Panc1 (cell line): ENCODE measurements at regions not wholly inside any gene's neighbourhood (a gene's known extent, or its start where the extent isn't known, plus 50 kb on each side); places are given as distances from the start of the nearest gene placed in this dataset.

Experiments
- ATAC-seq: fragments of 200-7000 bp; cut with Tn5 transposase; 2 replicates; pipeline ENCODE4 v1.9.1; 2020; ENCODE audit warnings: mild to moderate bottlenecking, moderate library complexity
- BruUV-seq: library from RNA; stranded (reverse); fragments of 400-500 nt; replicated peaks from 2 replicates; lab custom pipeline; 2021; lab: Mats Ljungman, UMichigan
- CTCF ChIA-PET: fragments of 300-600 bp; sonication (Branson Sonifier 250); formaldehyde crosslinking; loops from one replicate; lab custom pipeline; 2022; ENCODE audit warnings: antibody characterized with exemption; lab: Charles Lee
- POLR2A ChIA-PET: fragments of 300-600 bp; sonication (Branson Sonifier 250); formaldehyde crosslinking; loops from one replicate; lab custom pipeline; 2022; ENCODE audit warnings: antibody characterized with exemption; lab: Charles Lee
- DNase-seq: peaks from one replicate; pipeline ENCODE4 v3.0.0-alpha.2; 2010; ENCODE audit warnings: low read depth, low spot score
- H3K27ac ChIP-seq: 2 replicates; pipeline ENCODE4 v1.5.1; 2011; ENCODE audit warnings: mild to moderate bottlenecking, low read length, inconsistent platforms
- H3K27me3 ChIP-seq: fragments of 200-500 bp; sonication (Bioruptor generic); 2 replicates; pipeline ENCODE4 v1.6.0; 2014; ENCODE audit warnings: low read length, inconsistent platforms; ENCODE audit not compliant: control insufficient read depth, insufficient read depth
- H3K36me3 ChIP-seq: fragments of 200-500 bp; sonication (Bioruptor generic); 2 replicates; pipeline ENCODE4 v1.5.1; 2014; ENCODE audit warnings: inconsistent platforms, mild to moderate bottlenecking, low read length, moderate library complexity; ENCODE audit not compliant: control insufficient read depth, insufficient read depth
- H3K4me1 ChIP-seq: 2 replicates; pipeline ENCODE4 v1.5.1; 2011; ENCODE audit warnings: inconsistent platforms, mild to moderate bottlenecking, low read length, moderate library complexity; ENCODE audit not compliant: control insufficient read depth, insufficient read depth
- H3K4me3 ChIP-seq, 2 experiments: 2 replicates each; pipeline ENCODE4 v1.5.1; 2011 to 2012; ENCODE audit warnings: low read depth in 2 of 2, low read length in 2 of 2, mild to moderate bottlenecking in 2 of 2, inconsistent platforms in 1 of 2, moderate library complexity in 1 of 2
- H3K9me3 ChIP-seq: fragments of 200-500 bp; sonication (Bioruptor generic); 2 replicates; pipeline ENCODE4 v1.5.1; 2014; ENCODE audit warnings: low read depth, mild to moderate bottlenecking, inconsistent platforms, low read length, moderate library complexity; ENCODE audit not compliant: control insufficient read depth, insufficient read depth
- CTCF ChIP-seq: fragments of 450-650 bp; IDR thresholded peaks from 2 replicates; pipeline ENCODE4 v1.5.1; 2017; ENCODE audit warnings: mild to moderate bottlenecking
- POLR2AphosphoS5 ChIP-seq: IDR thresholded peaks from 2 replicates; pipeline ENCODE4 v1.6.1; 2012; ENCODE audit warnings: mild to moderate bottlenecking, low read depth, low read length, moderate library complexity
- REST ChIP-seq, 2 experiments: IDR thresholded peaks; 2 replicates each; pipeline ENCODE4 v1.6.1; 2011 to 2012; ENCODE audit warnings: low read depth in 2 of 2, control low read depth in 1 of 2, low read length in 1 of 2, mild to moderate bottlenecking in 1 of 2, moderate library complexity in 1 of 2; ENCODE audit not compliant: insufficient read depth in 1 of 2
- SIN3A ChIP-seq: IDR thresholded peaks from 2 replicates; pipeline ENCODE4 v1.6.1; 2012; ENCODE audit warnings: low read depth, mild to moderate bottlenecking, low read length, moderate library complexity, borderline replicate concordance; ENCODE audit not compliant: insufficient read depth
- TCF7L2 ChIP-seq: IDR thresholded peaks from 2 replicates; pipeline ENCODE4 v1.6.1; 2011; ENCODE audit warnings: mild to moderate bottlenecking, low read depth, low read length, inconsistent platforms
- in situ Hi-C: cut with HindIII; loops from 2 replicates; pipeline ENCODE4 v1.10.0; 2016; ENCODE audit warnings: low sequenced_read_pairs, low pct_unique_long_range_greater_than_20kb
- intact Hi-C: fragments of 100-400 bp; cut with micrococcal nuclease; formaldehyde crosslinking; loops from one replicate; pipeline ENCODE4 v1.10.0; 2022; ENCODE audit not compliant: unreplicated experiment

GRCh38 chr3:81936817-81937216 lies 175.4 kb upstream of the GBE1 start:
- H3K27me3 ChIP-seq = no peaks in the 10 kb centered on the region
- no TSS peak for BruUV-seq
- ATAC-seq = no peak
- ChIA-PET POLR2A (no interaction called here), CTCF (no interaction called here)
- in situ Hi-C loops = no loop called here
- no peaks in the 10 kb centered on the region for H3K36me3 ChIP-seq
- no peak for DNase-seq
- no peaks in the 10 kb centered on the region for H3K4me1 ChIP-seq
- TF ChIP-seq TCF7L2 = no peak
- TF ChIP-seq REST (IDR thresholded peaks at IDR 0.05; ENCODE audit: insufficient read depth in 1 of 2, low read depth in 2 of 2, low read length in 1 of 2) = no peak
- TF ChIP-seq SIN3A = no peak
- TF ChIP-seq CTCF = no peak
- no peak for TF ChIP-seq POLR2AphosphoS5
- H3K4me3 ChIP-seq = no peak overlapping the region
- intact Hi-C loops = no loop called here
- no peak overlapping the region for H3K27ac ChIP-seq
- H3K9me3 ChIP-seq = no peaks in the 10 kb centered on the region

- TF ChIP-seq POLR2AphosphoS5 = no peak
- TF ChIP-seq TCF7L2 = no peak
- TF ChIP-seq SIN3A = no peak
- no peak for TF ChIP-seq CTCF
- TF ChIP-seq REST (IDR thresholded peaks at IDR 0.05; ENCODE audit: insufficient read depth in 1 of 2, low read depth in 2 of 2, low read length in 1 of 2) = no peak
- Histone ChIP-seq H3K4me3 (no peak overlapping the region), H3K36me3 (no peaks in the 10 kb centered on the region), H3K27ac (no peak overlapping the region), H3K9me3 (no peaks in the 10 kb centered on the region), H3K27me3 (peaks cover 2% of the 10 kb centered on the region; the same call in 1 of the 2 replicates), H3K4me1 (no peaks in the 10 kb centered on the region)
- no peak for DNase-seq
- CTCF ChIA-PET = no interaction called here
- no TSS peak for BruUV-seq
- intact Hi-C loops = no loop called here
- in situ Hi-C loops = no loop called here
- no peak for ATAC-seq
- POLR2A ChIA-PET = no interaction called here
These were observed 171.2 kb upstream of the GBE1 start for GRCh38 chr3:81932681-81933080.
